ENCODE measurements at regions not wholly inside any gene's neighbourhood (a gene's known extent, or its start where the extent isn't known, plus 50 kb on each side); places are given as distances from the start of the nearest gene placed in this dataset.

DNA sequence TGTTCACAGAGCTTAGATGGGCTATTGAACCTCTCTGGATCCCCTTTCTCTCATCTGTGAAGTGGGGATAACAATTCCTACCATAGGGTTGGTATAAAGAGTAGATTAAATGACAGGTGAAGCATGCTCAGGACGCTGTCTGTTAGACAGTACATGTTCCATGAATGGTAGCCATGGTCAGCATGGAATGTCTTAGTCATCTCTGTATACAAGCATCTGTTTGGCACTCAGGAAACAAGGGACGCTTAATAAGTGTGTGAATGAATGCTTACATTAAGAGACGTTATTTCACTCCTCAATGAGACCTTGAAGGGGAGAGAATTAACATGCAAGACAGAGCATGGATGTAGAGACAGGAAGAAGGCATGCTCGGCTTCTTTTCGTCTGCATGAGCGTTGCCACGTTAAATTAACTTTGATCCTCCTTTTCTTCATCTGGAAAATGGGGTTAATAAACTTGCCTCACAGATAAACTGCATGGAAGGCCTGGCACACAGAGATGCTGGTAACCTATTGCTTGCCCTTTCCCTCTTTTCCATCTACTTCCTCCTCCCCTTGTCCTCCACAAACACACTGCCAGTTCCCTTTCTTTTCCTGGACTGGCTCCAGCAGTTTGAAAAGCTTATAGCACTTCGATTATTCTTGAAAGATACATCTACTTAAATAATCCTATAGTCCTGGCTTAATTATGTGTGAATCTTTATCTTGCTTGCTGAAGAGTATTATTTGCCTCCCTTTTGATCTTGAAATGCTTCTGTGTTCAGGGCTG is 267.2 kb upstream of the MTNR1B start:
- no peak for DNase-seq (ENCODE audit: low read depth in 2 of 2)

DNA sequence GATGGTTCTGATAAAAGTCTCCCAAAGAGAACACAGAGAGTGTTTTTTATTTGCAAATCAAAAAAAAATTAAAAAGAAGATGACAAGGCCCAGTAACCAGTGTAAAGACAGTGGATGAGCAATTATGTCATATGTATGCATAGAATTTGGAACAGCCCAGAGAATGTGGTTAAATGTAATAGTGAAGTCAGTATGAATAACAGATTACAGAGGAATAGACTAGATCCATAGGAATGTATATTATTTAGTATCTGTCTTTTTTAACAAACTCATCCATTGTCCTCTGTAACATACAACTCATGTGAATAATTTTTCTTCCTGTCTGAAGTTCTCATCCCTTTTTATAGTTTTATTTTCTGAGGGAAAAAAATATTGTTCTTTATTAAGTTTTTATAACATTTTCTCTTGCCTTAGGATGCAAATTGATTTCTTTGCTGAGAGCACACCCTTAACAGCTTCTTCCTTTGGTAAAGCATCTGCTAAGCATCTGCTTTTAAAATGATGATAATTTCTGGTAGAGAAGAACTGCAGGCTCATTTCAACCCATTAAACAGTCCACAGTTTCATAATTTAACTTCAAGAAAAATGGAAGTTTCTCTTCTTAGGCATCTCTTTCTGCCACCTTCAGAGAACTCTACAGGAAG is 266.5 kb upstream of the MTNR1B start:
- no peak for DNase-seq (ENCODE audit: low read depth in 2 of 2)

DNA sequence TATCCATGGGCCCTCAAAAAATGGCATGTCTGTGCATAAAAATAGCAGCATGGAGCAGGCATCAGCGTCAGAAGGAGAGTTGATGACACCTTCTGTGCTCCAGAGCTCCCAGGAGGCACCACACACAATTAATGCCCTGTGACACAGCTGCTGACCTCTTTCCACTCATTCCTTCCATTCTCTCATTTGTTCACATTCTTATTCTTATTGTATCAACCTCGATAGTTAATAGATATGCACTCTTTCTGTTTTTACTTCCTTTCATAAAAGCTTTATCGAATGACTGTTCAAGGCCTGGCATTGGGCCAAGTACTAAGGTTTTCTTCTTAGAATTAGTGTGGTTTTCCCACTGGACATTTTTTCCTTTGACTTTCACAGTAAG is 266.0 kb upstream of the MTNR1B start:
- DNase-seq (ENCODE audit: low read depth in 2 of 2), result no peak

DNA sequence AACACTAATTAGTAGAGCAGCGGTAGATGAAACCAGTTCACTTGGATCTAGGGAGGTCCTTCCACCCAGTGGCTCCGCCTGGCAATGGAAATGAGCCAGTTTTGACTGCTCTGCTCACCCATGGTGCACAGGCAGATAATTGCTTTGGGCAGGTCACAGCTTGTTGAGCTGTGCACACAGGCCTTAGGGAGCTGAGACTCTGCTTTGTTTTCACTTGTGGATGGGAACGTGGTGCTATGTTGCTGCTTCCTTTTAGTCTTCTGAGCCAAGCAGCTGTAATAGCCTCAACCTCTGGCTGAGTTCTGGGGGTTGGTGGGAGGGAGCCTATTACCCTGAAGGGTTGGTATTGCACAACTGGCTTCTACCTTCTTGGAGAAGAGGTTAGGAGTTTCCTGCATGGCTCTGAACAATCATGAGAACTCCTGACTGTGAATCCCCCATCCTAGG is 262.3 kb upstream of the MTNR1B start:
- no peak for DNase-seq (ENCODE audit: low read depth in 2 of 2)

DNA sequence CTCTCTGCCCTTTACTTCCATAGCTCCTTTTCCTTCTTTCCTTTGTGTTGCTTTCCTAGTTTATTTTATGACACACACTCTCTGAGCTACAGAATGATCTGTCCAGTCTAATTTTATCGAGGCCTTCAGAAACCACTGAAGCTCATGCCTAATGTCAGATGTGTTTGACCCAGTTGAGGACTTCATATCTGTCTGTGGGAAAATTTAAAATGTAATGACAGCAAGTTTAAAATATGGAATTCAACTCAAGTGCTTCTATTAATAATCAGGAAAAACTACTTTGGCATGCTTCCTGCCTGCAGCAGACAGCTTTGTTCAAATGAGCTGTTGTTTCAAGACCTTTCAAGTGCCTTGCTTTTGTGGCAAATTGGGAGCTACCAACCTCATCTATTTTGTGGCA is 261.8 kb upstream of the MTNR1B start:
- DNase-seq (ENCODE audit: low read depth in 2 of 2), result no peak

DNA sequence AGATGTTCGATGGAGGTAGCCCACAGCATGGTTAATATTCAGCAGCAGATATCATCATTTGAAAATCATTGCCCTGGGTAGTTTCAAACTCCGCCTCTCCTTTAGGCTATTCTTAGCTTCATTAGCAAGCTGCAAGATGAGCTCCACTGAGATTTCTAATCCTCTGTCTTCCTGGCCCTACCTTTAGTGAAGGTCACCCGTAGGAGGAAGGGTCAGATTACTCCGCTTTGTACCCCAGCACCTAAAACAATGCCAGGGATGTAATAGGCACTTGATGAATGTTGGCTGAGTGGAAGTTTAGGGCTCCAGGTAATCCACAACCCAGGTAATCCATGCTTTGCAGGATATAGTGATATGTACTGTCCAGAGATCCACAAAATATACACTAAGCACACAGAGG is 260.1 kb upstream of the MTNR1B start:
- no peak for DNase-seq (ENCODE audit: low read depth in 2 of 2)

DNA sequence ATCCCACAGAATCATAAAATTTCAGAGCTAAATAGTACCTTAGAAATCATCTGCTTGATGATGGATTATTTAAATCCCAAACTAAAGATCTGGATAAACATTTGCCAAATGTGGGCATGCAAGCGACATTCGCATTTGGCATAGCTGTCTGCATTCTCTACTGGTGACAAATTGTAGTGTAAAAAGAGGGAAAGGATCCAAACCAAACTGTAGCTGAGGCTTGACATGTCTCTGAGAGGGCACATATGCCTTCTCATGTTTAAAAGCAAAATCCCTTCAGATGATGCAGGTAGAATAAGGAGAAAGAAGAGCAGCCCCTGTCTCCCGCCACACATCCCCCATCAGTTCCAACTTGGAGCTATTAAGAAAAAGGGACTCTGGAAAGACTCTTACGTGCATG is 257.5 kb upstream of the MTNR1B start:
- no peak for DNase-seq (ENCODE audit: low read depth in 2 of 2)

DNA sequence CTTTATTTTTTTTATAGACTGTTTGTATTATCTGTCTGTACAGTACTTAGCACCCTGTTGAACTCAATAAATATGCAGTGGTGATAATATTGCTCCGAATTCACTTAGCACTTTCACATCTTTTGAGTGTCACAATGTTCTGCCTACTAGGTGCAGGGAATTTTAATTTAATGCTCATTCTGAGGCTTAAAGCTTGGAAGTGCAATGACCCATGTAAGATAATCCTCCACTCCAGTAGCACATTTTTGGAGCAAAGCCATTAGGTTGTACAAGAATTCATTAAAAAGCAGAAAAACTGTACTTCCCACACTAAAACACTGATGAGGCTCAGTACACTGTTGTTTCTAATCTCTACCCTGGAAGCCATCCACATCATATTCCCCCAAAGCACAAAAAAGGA is 255.3 kb upstream of the MTNR1B start:
- no peak for DNase-seq (ENCODE audit: low read depth in 2 of 2)

DNA sequence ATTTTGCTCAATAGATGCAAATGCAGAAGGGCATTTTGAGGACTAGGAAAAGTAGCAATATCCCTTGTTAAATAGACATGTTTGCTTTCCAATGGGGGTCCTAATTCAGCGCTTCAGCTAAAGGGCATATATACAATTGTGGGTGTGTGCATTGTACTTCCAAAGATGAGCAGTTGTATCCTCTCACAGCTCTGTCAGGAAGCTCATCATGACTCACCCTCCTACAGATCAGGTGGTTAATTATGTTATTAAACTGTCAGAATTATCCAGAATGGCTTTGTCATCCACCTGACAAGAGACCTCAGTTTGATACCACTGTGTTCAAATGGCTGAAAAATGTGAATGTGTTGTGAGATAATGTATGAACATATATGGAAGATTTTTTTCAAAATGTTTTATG is 252.2 kb upstream of the MTNR1B start:
- DNase-seq (ENCODE audit: low read depth in 2 of 2), result no peak

DNA sequence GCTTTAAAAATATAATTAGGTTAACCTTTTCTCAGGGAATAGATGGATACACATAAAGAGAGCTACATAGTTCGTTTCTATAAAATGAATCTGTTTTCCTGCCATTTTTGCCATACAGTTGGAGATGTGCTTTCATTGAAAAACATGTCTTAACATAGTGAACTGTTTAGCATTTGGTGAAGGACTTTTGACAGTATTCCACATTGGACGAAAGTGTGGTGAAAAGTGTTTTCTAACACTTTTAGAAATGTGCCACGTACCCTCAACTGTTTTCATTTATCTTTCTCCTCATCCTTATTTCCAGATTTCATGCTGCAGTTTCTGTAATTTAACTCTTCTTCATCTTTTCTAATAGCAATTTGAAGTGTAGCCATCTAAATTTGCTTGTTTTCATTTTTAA is 249.1 kb upstream of the MTNR1B start:
- no peak for DNase-seq (ENCODE audit: low read depth in 2 of 2)

DNA sequence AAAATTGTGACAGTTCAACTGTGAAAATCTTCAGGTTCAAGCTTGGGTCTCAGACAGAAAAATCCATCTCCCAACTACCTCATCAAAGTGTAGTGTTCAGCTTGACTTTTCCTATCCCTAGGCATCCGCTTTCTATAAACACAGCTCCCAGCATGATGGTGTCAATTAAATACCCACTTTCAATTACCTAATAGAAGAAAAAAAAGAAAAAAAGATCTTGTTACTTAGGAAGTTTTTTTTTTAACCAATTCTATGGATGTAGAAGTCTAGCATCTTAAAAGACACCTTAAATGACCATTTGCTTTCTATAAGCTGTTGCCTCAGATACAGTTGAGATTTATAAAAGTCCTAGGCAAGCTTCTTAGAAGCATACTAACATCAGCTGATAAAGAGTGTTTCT is 244.1 kb upstream of the MTNR1B start:
- no peak for DNase-seq (ENCODE audit: low read depth in 2 of 2)

DNA sequence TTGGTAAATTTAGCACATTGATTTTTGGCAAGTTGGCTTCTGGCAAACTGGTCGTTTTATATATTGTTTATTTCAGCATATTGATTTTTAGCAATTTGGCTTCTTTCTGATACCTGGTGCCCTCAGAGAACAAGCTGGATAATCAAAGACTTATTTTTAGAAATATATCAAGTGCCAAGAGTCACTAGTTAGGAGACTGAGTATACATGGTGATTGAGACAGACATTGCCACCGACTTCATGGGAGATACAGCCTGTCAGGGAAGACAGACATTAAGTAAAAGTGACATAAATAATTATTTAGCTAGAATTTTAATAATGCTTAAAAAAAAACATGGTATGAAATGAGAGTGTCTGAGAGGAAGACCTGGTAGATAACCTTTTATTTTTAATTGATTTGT is 242.3 kb upstream of the MTNR1B start:
- DNase-seq (ENCODE audit: low read depth in 2 of 2), result no peak

DNA sequence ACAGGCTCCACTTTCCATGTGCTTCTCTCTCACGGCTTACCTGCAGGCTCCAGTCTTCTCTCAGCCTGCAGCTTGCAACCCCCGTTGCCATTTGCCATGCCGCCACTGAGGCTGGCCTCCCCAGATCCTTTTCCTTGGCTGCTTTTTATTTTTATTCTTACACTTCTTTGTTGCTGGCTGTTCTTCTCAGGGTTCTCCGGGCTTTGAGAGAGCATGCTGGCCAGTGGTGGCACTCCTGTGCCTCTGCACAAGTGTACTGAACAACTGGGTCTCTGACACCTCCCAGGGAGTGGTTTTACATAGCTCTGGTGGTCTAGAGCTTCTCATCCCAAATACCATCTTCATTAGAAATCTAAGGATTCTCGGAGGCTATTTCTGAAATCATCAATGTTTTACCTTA is 241.7 kb upstream of the MTNR1B start:
- no peak for DNase-seq (ENCODE audit: low read depth in 2 of 2)

DNA sequence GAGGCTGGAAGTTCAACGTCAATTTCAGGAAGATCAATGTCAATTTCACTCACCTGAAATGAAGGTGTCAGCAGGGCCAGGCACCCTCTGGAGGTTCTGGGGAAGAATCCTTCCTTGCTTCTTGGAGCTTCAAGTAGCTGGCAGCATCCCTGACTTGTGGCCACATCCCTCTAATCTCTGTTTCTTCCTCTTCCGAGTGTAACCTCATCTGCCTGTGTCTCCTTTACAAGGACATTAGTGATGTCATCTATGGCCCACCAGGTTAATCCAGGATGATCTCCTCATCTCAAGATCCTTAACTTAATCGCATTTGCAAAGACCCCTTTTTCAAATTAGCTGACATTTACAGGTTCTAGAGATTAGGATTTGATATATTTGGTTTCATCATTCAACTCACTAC is 240.8 kb upstream of the MTNR1B start:
- DNase-seq (ENCODE audit: low read depth in 2 of 2), result no peak

DNA sequence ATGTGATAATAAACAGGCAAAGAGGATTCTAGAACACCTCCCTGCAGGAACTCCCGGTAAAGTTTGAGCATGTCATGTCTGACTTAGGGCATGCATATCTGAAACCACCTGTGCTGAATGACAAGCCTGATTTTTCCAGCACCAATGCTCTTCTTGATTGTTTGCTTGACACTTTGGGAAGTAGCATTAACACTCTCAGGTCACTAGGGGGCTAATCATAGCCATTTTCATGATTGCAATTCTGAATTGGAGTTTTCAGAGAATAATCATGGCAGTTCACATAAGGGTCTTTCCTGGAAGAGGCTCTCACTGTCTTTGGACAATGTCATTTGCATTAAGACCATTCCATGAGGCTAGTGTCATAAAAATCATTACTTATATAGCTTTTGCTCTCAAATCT is 234.4 kb upstream of the MTNR1B start:
- DNase-seq (ENCODE audit: low read depth in 2 of 2), result no peak

DNA sequence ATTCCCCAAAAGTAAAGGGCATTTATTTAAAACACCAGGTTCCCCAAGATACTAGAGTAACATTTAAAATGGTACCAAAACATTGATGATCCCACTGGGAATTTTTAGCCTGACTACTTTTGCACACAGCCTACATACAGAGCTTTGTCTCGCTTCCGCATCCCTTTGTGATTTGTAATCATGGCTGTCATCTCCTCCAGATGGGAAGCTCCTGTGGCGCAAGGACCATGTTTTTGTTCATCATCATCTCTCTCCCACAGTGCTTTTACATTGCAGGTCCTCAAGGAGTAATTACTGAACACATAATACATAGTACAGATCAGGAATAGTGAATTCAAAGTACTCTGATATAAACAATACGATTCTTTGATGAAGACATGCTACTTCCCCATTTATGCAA is 231.2 kb upstream of the MTNR1B start:
- DNase-seq (ENCODE audit: low read depth in 2 of 2), result no peak

DNA sequence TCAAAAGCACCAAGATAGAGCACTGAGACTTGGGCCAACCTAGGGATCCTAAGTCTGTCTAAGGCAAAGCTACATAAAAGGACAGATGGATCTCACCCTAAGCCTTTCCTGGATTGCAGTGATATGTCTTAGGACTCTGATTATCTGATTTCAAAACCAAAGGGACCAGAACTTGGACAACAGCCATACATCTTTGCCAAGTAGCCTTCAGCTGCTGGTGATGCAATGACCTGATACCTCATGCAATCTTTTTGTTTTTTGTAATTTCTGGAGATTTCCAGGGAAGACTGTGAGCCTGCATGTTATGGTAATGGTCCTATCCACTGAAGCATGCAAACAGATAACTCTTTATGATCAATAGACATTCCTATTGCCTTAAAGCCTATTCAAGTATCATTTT is 230.4 kb upstream of the MTNR1B start:
- DNase-seq (ENCODE audit: low read depth in 2 of 2), result no peak

DNA sequence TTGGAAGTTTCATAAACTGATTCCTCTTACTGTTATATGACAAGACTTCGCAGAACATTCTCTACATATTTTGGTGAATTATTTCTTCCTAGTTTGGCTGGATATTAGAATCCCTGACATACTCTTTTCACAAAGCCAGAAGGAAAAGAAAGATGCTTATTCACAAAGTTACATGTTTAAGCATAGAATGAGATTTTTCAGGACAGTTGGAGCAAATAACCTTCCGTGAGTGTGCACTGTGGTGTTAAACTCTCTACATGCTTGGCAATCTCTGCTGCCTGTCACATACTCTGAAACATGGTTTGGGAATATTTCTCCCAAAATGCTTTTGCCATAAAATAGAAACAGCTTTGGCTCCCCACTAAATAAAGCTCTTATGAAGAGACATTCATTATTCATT is 230.0 kb upstream of the MTNR1B start:
- DNase-seq (ENCODE audit: low read depth in 2 of 2), result no peak

DNA sequence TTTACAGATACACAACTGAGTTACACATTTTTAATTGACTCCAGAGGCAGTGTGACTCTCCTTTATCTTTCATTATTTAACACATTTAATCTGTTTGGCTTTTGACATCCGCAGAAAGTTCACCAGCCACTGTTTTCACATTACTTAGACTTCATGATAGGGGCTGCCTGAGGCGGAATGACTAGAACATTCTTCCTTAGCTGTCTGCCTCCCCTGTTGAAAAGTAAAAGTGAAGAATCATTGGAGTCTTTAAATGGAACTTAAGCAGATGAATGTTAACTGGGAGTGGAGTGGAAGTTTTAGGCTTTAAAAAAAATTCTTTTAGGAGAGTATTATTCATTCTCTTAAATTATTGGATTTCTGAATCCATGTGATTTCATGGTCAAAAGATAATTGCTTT is 229.2 kb upstream of the MTNR1B start:
- no peak for DNase-seq (ENCODE audit: low read depth in 2 of 2)

DNA sequence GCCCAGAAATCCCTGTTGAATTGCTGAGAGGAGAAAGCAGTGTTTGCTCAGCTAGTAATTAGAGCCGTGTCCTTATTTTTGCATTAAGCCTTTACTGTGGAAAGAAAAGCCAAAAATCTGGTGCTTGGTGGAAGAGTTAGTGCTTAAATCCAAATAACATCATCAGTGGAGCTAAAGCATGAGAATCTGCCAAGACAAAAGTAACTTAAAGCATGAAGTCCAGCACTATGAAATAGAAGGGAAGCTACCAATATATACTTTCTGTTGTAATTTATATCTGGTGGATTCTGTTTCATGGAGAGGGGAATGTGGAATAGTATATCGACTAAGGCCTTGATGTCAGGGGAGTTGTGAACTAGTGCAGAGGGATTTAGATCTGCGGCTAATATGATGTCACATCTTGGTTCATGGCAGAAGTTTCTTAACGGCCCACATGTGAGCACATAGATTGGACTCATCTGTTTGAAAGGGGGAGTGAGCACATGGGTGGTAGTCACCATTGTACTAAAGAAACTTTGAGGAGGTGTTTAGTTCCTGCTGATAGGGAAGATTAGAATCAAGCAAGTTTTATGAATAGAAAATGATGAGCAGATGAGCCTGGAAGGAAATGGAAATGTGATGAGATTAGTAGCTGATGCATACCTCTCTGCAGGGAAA is 224.4 kb upstream of the MTNR1B start:
- no peak for DNase-seq (ENCODE audit: low read depth in 2 of 2)

DNA sequence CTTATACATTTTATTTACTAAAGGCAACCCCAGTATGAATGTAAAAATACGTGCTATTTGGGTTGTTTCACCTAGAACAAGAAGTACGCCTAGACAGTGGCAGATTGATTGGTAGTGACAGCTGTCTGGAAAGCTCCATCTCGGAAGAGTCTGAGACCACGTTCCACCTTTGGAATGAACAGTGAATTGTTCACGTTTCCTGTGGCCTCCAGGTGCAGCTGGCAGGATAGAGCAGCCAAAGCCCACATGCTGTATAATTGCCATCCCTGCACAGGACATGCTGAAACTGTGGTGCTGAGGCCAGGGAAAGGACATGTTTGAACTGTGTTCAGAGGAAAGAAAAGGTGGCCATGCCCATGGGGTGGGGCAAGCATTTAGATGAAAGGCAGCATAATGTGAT is 218.7 kb upstream of the MTNR1B start:
- DNase-seq (ENCODE audit: low read depth in 2 of 2), result no peak

DNA sequence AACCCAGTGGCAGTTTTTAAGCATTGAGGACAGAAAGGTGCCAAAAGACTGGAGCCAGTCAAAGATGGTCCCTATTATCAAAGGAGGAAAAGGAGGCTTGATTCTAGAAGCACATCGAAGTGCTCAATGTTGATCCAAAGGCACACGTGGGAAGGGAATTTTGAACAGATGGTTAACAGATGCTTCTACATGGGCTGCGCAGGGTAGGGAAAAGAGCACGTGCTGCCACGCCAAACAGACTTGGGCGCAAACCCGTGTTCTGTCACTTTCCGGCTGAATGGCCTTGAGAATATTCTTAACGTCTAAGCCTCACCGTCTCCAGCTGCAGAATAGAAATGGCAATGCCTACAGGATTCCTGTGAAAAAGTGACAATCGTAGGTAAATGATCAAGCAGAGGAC is 217.9 kb upstream of the MTNR1B start:
- DNase-seq (ENCODE audit: low read depth in 2 of 2), result no peak

DNA sequence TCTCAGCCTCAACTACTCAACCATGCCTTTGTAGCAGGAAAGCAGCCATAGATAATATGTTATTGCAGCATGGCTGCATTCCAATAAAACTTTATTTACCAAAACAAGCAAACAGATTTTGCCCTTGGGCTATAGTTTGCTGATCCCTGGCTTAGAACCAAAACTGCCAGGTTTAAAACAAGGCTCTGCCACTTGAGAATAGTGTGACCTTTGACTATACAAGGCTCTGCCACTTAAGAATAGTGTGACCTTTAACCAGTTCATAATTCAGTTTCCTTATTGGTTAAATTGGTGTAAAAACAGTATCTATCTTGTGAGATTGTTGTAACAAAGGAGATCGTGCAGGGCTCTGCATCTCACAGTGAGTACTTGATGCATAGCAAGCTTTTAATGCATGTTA is 217.3 kb upstream of the MTNR1B start:
- no peak for DNase-seq (ENCODE audit: low read depth in 2 of 2)
